CD8-positive, alpha-beta memory T cell (primary cell): ENCODE measurements at regions not wholly inside any gene's neighbourhood (a gene's known extent, or its start where the extent isn't known, plus 50 kb on each side); places are given as distances from the start of the nearest gene placed in this dataset.

ENCODE experiments used
- CTCF ChIA-PET: fragments of 350-600 bp; sonication (Branson Sonifier 250); formaldehyde crosslinking; loops from one replicate; lab custom pipeline; 2021; ENCODE audit warnings: antibody characterized with exemption; lab: Charles Lee
- POLR2A ChIA-PET: fragments of 350-600 bp; sonication (Branson Sonifier 250); formaldehyde crosslinking; loops from one replicate; lab custom pipeline; 2021; ENCODE audit warnings: antibody characterized with exemption; lab: Charles Lee
- DNase-seq, 5 donors: peaks; one replicate each; pipeline versions ENCODE4 v3.0.0 to v3.0.0-alpha.2; 2020 to 2022; ENCODE audit warnings: mixed read lengths in 1 of 5
- H3K27ac ChIP-seq: one replicate; pipeline ENCODE4 v1.7.0; 2013; ENCODE audit warnings: low read depth, mild to moderate bottlenecking, low read length, moderate library complexity
- H3K27me3 ChIP-seq: 2 replicates; pipeline ENCODE4 v1.7.0; 2013; ENCODE audit warnings: low read length, mild to moderate bottlenecking; ENCODE audit not compliant: insufficient read depth, poor library complexity, severe bottlenecking
- H3K36me3 ChIP-seq: 2 replicates; pipeline ENCODE4 v1.7.0; 2013; ENCODE audit warnings: mild to moderate bottlenecking, low read length, moderate library complexity; ENCODE audit not compliant: insufficient read depth
- H3K4me1 ChIP-seq: 2 replicates; pipeline ENCODE4 v1.7.0; 2013; ENCODE audit warnings: mild to moderate bottlenecking, low read length, moderate library complexity; ENCODE audit not compliant: insufficient read depth
- H3K4me3 ChIP-seq: 2 replicates; pipeline ENCODE4 v1.7.0; 2013; ENCODE audit warnings: mild to moderate bottlenecking, low read length
- H3K9me3 ChIP-seq: 2 replicates; pipeline ENCODE4 v1.7.0; 2013; ENCODE audit warnings: mild to moderate bottlenecking, low read length
- H3K27ac Mint-ChIP-seq, 8 donors: one replicate each; pipeline ENCODE4 v1.8.0; 2020 to 2021; ENCODE audit warnings: mixed read lengths in 8 of 8, mild to moderate bottlenecking in 6 of 8, inconsistent platforms in 3 of 8, moderate library complexity in 3 of 8
- H3K27me3 Mint-ChIP-seq, 2 donors: one replicate each; pipeline ENCODE4 v1.8.0; 2020 to 2021; ENCODE audit warnings: mixed read lengths in 2 of 2, mild to moderate bottlenecking in 1 of 2, moderate library complexity in 1 of 2
- H3K36me3 Mint-ChIP-seq, 3 donors: one replicate each; pipeline ENCODE4 v1.8.0; 2020 to 2021; ENCODE audit warnings: mixed read lengths in 3 of 3, inconsistent platforms in 1 of 3, mild to moderate bottlenecking in 1 of 3
- H3K4me1 Mint-ChIP-seq, 3 donors: one replicate each; pipeline ENCODE4 v1.8.0; 2020 to 2021; ENCODE audit warnings: mixed read lengths in 3 of 3, inconsistent platforms in 1 of 3, mild to moderate bottlenecking in 1 of 3
- H3K4me3 Mint-ChIP-seq, 7 donors: one replicate each; pipeline ENCODE4 v1.8.0; 2020 to 2021; ENCODE audit warnings: mixed read lengths in 7 of 7, mild to moderate bottlenecking in 6 of 7, moderate library complexity in 4 of 7, inconsistent platforms in 2 of 7
- H3K9me3 Mint-ChIP-seq, 5 donors: one replicate each; pipeline ENCODE4 v1.8.0; 2020 to 2022; ENCODE audit warnings: mixed read lengths in 5 of 5, mild to moderate bottlenecking in 3 of 5, moderate library complexity in 2 of 5, inconsistent platforms in 1 of 5

- DNase-seq, result no peak
- no peaks in the 10 kb centered on the region for H3K4me1 ChIP-seq
- H3K27ac ChIP-seq, result no peak overlapping the region
- no peak overlapping the region for H3K4me3 Mint-ChIP-seq
- CTCF ChIA-PET, result no interaction called here
- no peak overlapping the region for H3K27ac Mint-ChIP-seq
- no peaks in the 10 kb centered on the region for H3K9me3 ChIP-seq
- POLR2A ChIA-PET, result no interaction called here
- no peaks in the 10 kb centered on the region for H3K27me3 Mint-ChIP-seq
- no peaks in the 10 kb centered on the region for H3K27me3 ChIP-seq
- H3K36me3 Mint-ChIP-seq, result no peaks in the 10 kb centered on the region
- no peaks in the 10 kb centered on the region for H3K36me3 ChIP-seq
- H3K4me1 Mint-ChIP-seq, result no peaks in the 10 kb centered on the region
- peaks cover 3 to 12% (median 3%) of the 10 kb centered on the region in 5 donors for H3K9me3 Mint-ChIP-seq
- no peak overlapping the region for H3K4me3 ChIP-seq
These were observed 59.4 kb upstream of the BASP1 start for GRCh38 chr5:17157916-17158529.

- H3K27me3 Mint-ChIP-seq, result no peaks in the 10 kb centered on the region
- H3K27ac ChIP-seq, result no peak overlapping the region
- no peak overlapping the region for H3K27ac Mint-ChIP-seq
- POLR2A ChIA-PET, result no interaction called here
- no peaks in the 10 kb centered on the region for H3K4me1 ChIP-seq
- no peak overlapping the region for H3K4me3 ChIP-seq
- CTCF ChIA-PET, result no interaction called here
- H3K36me3 ChIP-seq, result no peaks in the 10 kb centered on the region
- no peaks in the 10 kb centered on the region for H3K4me1 Mint-ChIP-seq
- no peaks in the 10 kb centered on the region for H3K9me3 ChIP-seq
- no peak overlapping the region for H3K4me3 Mint-ChIP-seq
- H3K27me3 ChIP-seq, result no peaks in the 10 kb centered on the region
- H3K9me3 Mint-ChIP-seq, result peaks cover 0 to 9% (median 6%) of the 10 kb centered on the region in 5 donors
- DNase-seq, result no peak
- no peaks in the 10 kb centered on the region for H3K36me3 Mint-ChIP-seq
These were observed 56.7 kb upstream of the BASP1 start for GRCh38 chr5:17160756-17161040.

GRCh38 chr5:17161662-17162061 lies 55.8 kb upstream of the BASP1 start:
- no peaks in the 10 kb centered on the region for H3K4me1 ChIP-seq
- no peak overlapping the region for H3K27ac ChIP-seq
- Mint-ChIP-seq H3K9me3 (peaks cover 0 to 9% (median 4%) of the 10 kb centered on the region in 5 donors), H3K36me3 (no peaks in the 10 kb centered on the region), H3K4me3 (no peak overlapping the region), H3K4me1 (no peaks in the 10 kb centered on the region), H3K27ac (no peak overlapping the region), H3K27me3 (no peaks in the 10 kb centered on the region)
- no peaks in the 10 kb centered on the region for H3K36me3 ChIP-seq
- ChIA-PET POLR2A (no interaction called here), CTCF (no interaction called here)
- no peak overlapping the region for H3K4me3 ChIP-seq
- no peak for DNase-seq
- H3K9me3 ChIP-seq, result no peaks in the 10 kb centered on the region
- H3K27me3 ChIP-seq, result no peaks in the 10 kb centered on the region

GRCh38 chr5:17163221-17163620 lies 54.2 kb upstream of the BASP1 start:
- no peak for DNase-seq
- Mint-ChIP-seq H3K4me3 (no peak overlapping the region), H3K27me3 (no peaks in the 10 kb centered on the region), H3K36me3 (no peaks in the 10 kb centered on the region), H3K27ac (no peak overlapping the region), H3K9me3 (peaks cover 0 to 7% (median 2%) of the 10 kb centered on the region in 5 donors), H3K4me1 (no peaks in the 10 kb centered on the region)
- H3K27ac ChIP-seq, result no peak overlapping the region
- no peaks in the 10 kb centered on the region for H3K9me3 ChIP-seq
- no peak overlapping the region for H3K4me3 ChIP-seq
- no peaks in the 10 kb centered on the region for H3K36me3 ChIP-seq
- POLR2A ChIA-PET, result no interaction called here
- no peaks in the 10 kb centered on the region for H3K4me1 ChIP-seq
- CTCF ChIA-PET, result no interaction called here
- H3K27me3 ChIP-seq, result no peaks in the 10 kb centered on the region

GRCh38 chr5:17167171-17167891 lies 50.1 kb upstream of the BASP1 start:
- Mint-ChIP-seq H3K4me1 (no peaks in the 10 kb centered on the region), H3K36me3 (no peaks in the 10 kb centered on the region), H3K4me3 (no peak overlapping the region), H3K27me3 (peaks cover 0 to 4% of the 10 kb centered on the region in 2 donors), H3K9me3 (peaks cover 0 to 8% (median 2%) of the 10 kb centered on the region in 5 donors), H3K27ac (no peak overlapping the region)
- DNase-seq, result no peak
- CTCF ChIA-PET, result no interaction called here
- Histone ChIP-seq H3K36me3 (no peaks in the 10 kb centered on the region), H3K4me1 (no peaks in the 10 kb centered on the region), H3K4me3 (no peak overlapping the region), H3K9me3 (no peaks in the 10 kb centered on the region), H3K27me3 (no peaks in the 10 kb centered on the region), H3K27ac (no peak overlapping the region)
- POLR2A ChIA-PET, result no interaction called here
